ENCODE measurements at regions not wholly inside any gene's neighbourhood (a gene's known extent, or its start where the extent isn't known, plus 50 kb on each side); places are given as distances from the start of the nearest gene placed in this dataset.

DNA sequence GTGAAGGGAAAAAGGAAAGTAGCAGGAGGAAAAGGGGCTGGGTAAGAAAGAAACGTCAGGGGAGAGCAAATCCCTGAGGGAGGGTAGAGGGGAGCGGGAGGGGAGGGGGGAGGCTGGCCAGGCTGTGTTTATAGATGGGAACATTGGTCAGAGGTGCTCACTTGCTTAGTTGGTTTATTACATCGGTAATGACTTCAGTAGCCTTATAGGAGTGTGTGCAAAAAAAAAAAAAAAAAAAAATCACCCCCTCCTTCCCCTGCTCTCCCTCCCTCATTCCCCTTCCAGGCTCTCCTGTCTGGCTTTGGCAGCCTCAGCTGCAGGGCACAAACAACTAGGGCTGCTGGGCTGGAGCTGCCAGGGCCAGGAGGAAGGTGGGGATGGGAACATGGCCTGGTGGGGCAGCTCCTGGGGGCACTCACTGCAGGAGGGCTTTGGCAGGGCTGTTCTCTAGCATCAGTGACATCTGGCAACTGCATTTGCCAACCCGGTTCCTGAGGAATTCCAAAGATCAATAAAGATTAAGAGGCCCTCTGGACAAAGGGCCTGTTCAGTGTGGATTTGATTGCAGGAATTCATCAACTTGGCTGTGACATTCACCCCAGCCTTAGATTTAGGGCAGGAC lies 334.5 kb upstream of the FRG2C start:
- TF ChIP-seq EP300 (IDR thresholded peaks at IDR 0.05; ENCODE audit: low read depth) (no peak), POLR2A (IDR thresholded peaks at IDR 0.05) (no peak), POLR2AphosphoS5 (IDR thresholded peaks at IDR 0.05) (no peak)
- TF ChIP-seq, protein P1, sequence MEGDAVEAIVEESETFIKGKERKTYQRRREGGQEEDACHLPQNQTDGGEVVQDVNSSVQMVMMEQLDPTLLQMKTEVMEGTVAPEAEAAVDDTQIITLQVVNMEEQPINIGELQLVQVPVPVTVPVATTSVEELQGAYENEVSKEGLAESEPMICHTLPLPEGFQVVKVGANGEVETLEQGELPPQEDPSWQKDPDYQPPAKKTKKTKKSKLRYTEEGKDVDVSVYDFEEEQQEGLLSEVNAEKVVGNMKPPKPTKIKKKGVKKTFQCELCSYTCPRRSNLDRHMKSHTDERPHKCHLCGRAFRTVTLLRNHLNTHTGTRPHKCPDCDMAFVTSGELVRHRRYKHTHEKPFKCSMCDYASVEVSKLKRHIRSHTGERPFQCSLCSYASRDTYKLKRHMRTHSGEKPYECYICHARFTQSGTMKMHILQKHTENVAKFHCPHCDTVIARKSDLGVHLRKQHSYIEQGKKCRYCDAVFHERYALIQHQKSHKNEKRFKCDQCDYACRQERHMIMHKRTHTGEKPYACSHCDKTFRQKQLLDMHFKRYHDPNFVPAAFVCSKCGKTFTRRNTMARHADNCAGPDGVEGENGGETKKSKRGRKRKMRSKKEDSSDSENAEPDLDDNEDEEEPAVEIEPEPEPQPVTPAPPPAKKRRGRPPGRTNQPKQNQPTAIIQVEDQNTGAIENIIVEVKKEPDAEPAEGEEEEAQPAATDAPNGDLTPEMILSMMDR (IDR thresholded peaks at IDR 0.05), result no peak
